Mesendoderm (in vitro differentiated cells): ENCODE measurements at regions not wholly inside any gene's neighbourhood (a gene's known extent, or its start where the extent isn't known, plus 50 kb on each side); places are given as distances from the start of the nearest gene placed in this dataset.

ENCODE experiments used
- DNase-seq: peaks from one replicate; pipeline ENCODE4 v3.0.0; 2013
- H2AK5ac ChIP-seq: 2 replicates; pipeline ENCODE4 v1.6.1; 2013; ENCODE audit warnings: low read length, inconsistent platforms
- H2BK120ac ChIP-seq: 2 replicates; pipeline ENCODE4 v1.6.1; 2013; ENCODE audit warnings: low read depth, mild to moderate bottlenecking, low read length, moderate library complexity, mixed read lengths
- H2BK15ac ChIP-seq: replicated peaks from 2 replicates; pipeline ENCODE4 v1.6.1; 2013; ENCODE audit warnings: low read depth, mild to moderate bottlenecking, moderate library complexity
- H2BK5ac ChIP-seq: 2 replicates; pipeline ENCODE4 v1.6.1; 2013; ENCODE audit warnings: low read length, inconsistent platforms
- H3K18ac ChIP-seq: 2 replicates; pipeline ENCODE4 v1.6.1; 2013; ENCODE audit warnings: mild to moderate bottlenecking, low read length, mixed read lengths
- H3K23ac ChIP-seq: one replicate; pipeline ENCODE4 v1.6.1; 2013; ENCODE audit warnings: low read length
- H3K27ac ChIP-seq: 2 replicates; pipeline ENCODE4 v1.5.1; 2013; ENCODE audit warnings: low read depth, mild to moderate bottlenecking, inconsistent platforms, low read length, moderate library complexity
- H3K27me3 ChIP-seq: 2 replicates; pipeline ENCODE4 v1.6.1; 2013; ENCODE audit warnings: low read length, control low read depth, mild to moderate bottlenecking, inconsistent platforms; ENCODE audit not compliant: insufficient read depth, poor library complexity
- H3K36me3 ChIP-seq: 2 replicates; pipeline ENCODE4 v1.6.1; 2013; ENCODE audit warnings: low read length, inconsistent platforms; ENCODE audit not compliant: control insufficient read depth, insufficient read depth
- H3K4ac ChIP-seq: one replicate; pipeline ENCODE4 v1.6.1; 2013; ENCODE audit warnings: low read depth, mild to moderate bottlenecking, low read length, moderate library complexity
- H3K4me1 ChIP-seq: 2 replicates; pipeline ENCODE4 v1.6.1; 2013; ENCODE audit warnings: low read depth, low read length, inconsistent platforms; ENCODE audit not compliant: control insufficient read depth
- H3K4me2 ChIP-seq: 2 replicates; pipeline ENCODE4 v1.6.1; 2013; ENCODE audit warnings: low read length
- H3K4me3 ChIP-seq: 2 replicates; pipeline ENCODE4 v1.5.1; 2013; ENCODE audit warnings: mild to moderate bottlenecking, low read length
- H3K56ac ChIP-seq: one replicate; pipeline ENCODE4 v1.6.1; 2013; ENCODE audit warnings: low read length
- H3K79me1 ChIP-seq: 2 replicates; pipeline ENCODE4 v1.6.1; 2013; ENCODE audit warnings: low read length, inconsistent platforms
- H3K79me2 ChIP-seq: 2 replicates; pipeline ENCODE4 v1.6.1; 2013; ENCODE audit warnings: mild to moderate bottlenecking, low read length; ENCODE audit not compliant: control insufficient read depth, insufficient read depth
- H3K9ac ChIP-seq: 2 replicates; pipeline ENCODE4 v1.6.1; 2013; ENCODE audit warnings: low read length, inconsistent platforms
- H4K5ac ChIP-seq: one replicate; pipeline ENCODE4 v1.6.1; 2013; ENCODE audit warnings: low read length
- H4K8ac ChIP-seq: one replicate; pipeline ENCODE4 v1.6.1; 2013; ENCODE audit warnings: low read depth, mild to moderate bottlenecking, control low read depth, low read length, moderate library complexity
- WGBS: extraction: QIAGEN DNeasy Blood & Tissue Kit; methylation state at CpG from one replicate; pipeline ENCODE4 v1.1.7; 2013; ENCODE audit warnings: low lambda C conversion rate, missing lambda C conversion rate; ENCODE audit not compliant: insufficient coverage; ENCODE audit errors: extremely low coverage; 5-methylcytosine and 5-hydroxymethylcytosine counted together

GRCh38 chr5:24862117-24862516 is 217.3 kb upstream of the CDH10 start:
- WGBS, result no CpG with 5 or more reads among the region's 3 CpGs
- DNase-seq, result no peak

GRCh38 chr5:24855485-24855884 is 210.7 kb upstream of the CDH10 start:
- Histone ChIP-seq H3K4me1 (no peaks in the 10 kb centered on the region), H3K36me3 (no peaks in the 10 kb centered on the region), H3K56ac (no peak overlapping the region), H3K27me3 (no peaks in the 10 kb centered on the region), H2BK120ac (no peak overlapping the region), H3K4me2 (no peak overlapping the region), H3K79me2 (no peaks in the 10 kb centered on the region), H3K4ac (no peak overlapping the region), H3K23ac (no peak overlapping the region), H3K9ac (no peak overlapping the region), H3K27ac (no peak overlapping the region), H2BK15ac (no peak overlapping the region), H4K8ac (no peak overlapping the region), H2AK5ac (no peak overlapping the region), H2BK5ac (no peak overlapping the region), H3K18ac (no peak overlapping the region), H3K4me3 (no peak overlapping the region), H3K79me1 (no peaks in the 10 kb centered on the region), H4K5ac (no peak overlapping the region)
- DNase-seq, result peak; percentile 83
- WGBS, result no CpG with 5 or more reads among the region's 4 CpGs

More at GRCh38 chr5:24862117-24862516, 217.3 kb upstream of the CDH10 start:
- no peak overlapping the region for H2AK5ac ChIP-seq
- H3K79me1 ChIP-seq, result no peaks in the 10 kb centered on the region
- H3K4ac ChIP-seq, result no peak overlapping the region
- no peak overlapping the region for H3K4me3 ChIP-seq
- no peaks in the 10 kb centered on the region for H3K27me3 ChIP-seq
- H3K9ac ChIP-seq, result no peak overlapping the region
- no peak overlapping the region for H4K8ac ChIP-seq
- H3K79me2 ChIP-seq, result no peaks in the 10 kb centered on the region
- H2BK15ac ChIP-seq, result no peak overlapping the region
- no peaks in the 10 kb centered on the region for H3K36me3 ChIP-seq
- no peak overlapping the region for H3K18ac ChIP-seq
- no peak overlapping the region for H2BK120ac ChIP-seq
- H3K56ac ChIP-seq, result no peak overlapping the region
- no peak overlapping the region for H2BK5ac ChIP-seq
- no peak overlapping the region for H4K5ac ChIP-seq
- no peak overlapping the region for H3K27ac ChIP-seq
- no peak overlapping the region for H3K23ac ChIP-seq
- H3K4me2 ChIP-seq, result no peak overlapping the region
- no peaks in the 10 kb centered on the region for H3K4me1 ChIP-seq

GRCh38 chr5:24854850-24855249 is 210.1 kb upstream of the CDH10 start:
- no peaks in the 10 kb centered on the region for H3K36me3 ChIP-seq
- no peak overlapping the region for H2AK5ac ChIP-seq
- H3K56ac ChIP-seq, result no peak overlapping the region
- H3K9ac ChIP-seq, result no peak overlapping the region
- H3K4me2 ChIP-seq, result no peak overlapping the region
- H3K18ac ChIP-seq, result no peak overlapping the region
- no peak overlapping the region for H2BK5ac ChIP-seq
- DNase-seq, result no peak
- no CpG with 5 or more reads among the region's 1 CpG for whole genome bisulfite sequencing
- H2BK15ac ChIP-seq, result no peak overlapping the region
- no peaks in the 10 kb centered on the region for H3K79me2 ChIP-seq
- no peak overlapping the region for H3K23ac ChIP-seq
- no peak overlapping the region for H4K8ac ChIP-seq
- H3K27me3 ChIP-seq, result no peaks in the 10 kb centered on the region
- no peaks in the 10 kb centered on the region for H3K4me1 ChIP-seq
- no peak overlapping the region for H4K5ac ChIP-seq
- no peak overlapping the region for H3K4me3 ChIP-seq
- H3K4ac ChIP-seq, result no peak overlapping the region
- H2BK120ac ChIP-seq, result no peak overlapping the region
- H3K27ac ChIP-seq, result no peak overlapping the region
- no peaks in the 10 kb centered on the region for H3K79me1 ChIP-seq

- H3K36me3 ChIP-seq, result no peaks in the 10 kb centered on the region
- H3K4me2 ChIP-seq, result no peak overlapping the region
- H3K4me1 ChIP-seq, result no peaks in the 10 kb centered on the region
- no peak overlapping the region for H3K56ac ChIP-seq
- no peak overlapping the region for H2BK15ac ChIP-seq
- H2BK5ac ChIP-seq, result no peak overlapping the region
- no peak for DNase-seq
- H2AK5ac ChIP-seq, result no peak overlapping the region
- H3K18ac ChIP-seq, result no peak overlapping the region
- no peak overlapping the region for H3K9ac ChIP-seq
- H3K79me1 ChIP-seq, result no peaks in the 10 kb centered on the region
- no peak overlapping the region for H3K23ac ChIP-seq
- H3K79me2 ChIP-seq, result no peaks in the 10 kb centered on the region
- no peak overlapping the region for H3K27ac ChIP-seq
- no peak overlapping the region for H4K5ac ChIP-seq
- no peak overlapping the region for H2BK120ac ChIP-seq
- no peaks in the 10 kb centered on the region for H3K27me3 ChIP-seq
- no peak overlapping the region for H3K4ac ChIP-seq
- H4K8ac ChIP-seq, result no peak overlapping the region
- H3K4me3 ChIP-seq, result no peak overlapping the region
Measured at GRCh38 chr5:24854350-24854749, 209.6 kb upstream of the CDH10 start.

- no peak overlapping the region for H3K4me3 ChIP-seq
- H2BK5ac ChIP-seq, result no peak overlapping the region
- H3K4ac ChIP-seq, result no peak overlapping the region
- no peaks in the 10 kb centered on the region for H3K36me3 ChIP-seq
- no peaks in the 10 kb centered on the region for H3K79me2 ChIP-seq
- H3K9ac ChIP-seq, result no peak overlapping the region
- H3K4me2 ChIP-seq, result no peak overlapping the region
- DNase-seq, result no peak
- no peak overlapping the region for H4K5ac ChIP-seq
- no peak overlapping the region for H4K8ac ChIP-seq
- no peak overlapping the region for H2BK15ac ChIP-seq
- H3K56ac ChIP-seq, result no peak overlapping the region
- no CpG with 5 or more reads among the region's 5 CpGs for WGBS
- H3K23ac ChIP-seq, result no peak overlapping the region
- H3K79me1 ChIP-seq, result no peaks in the 10 kb centered on the region
- no peak overlapping the region for H2BK120ac ChIP-seq
- H3K27me3 ChIP-seq, result no peaks in the 10 kb centered on the region
- no peaks in the 10 kb centered on the region for H3K4me1 ChIP-seq
- no peak overlapping the region for H3K27ac ChIP-seq
- H2AK5ac ChIP-seq, result no peak overlapping the region
- no peak overlapping the region for H3K18ac ChIP-seq
Measured at GRCh38 chr5:24850926-24851486, 206.2 kb upstream of the CDH10 start.

- no peak overlapping the region for H3K4me3 ChIP-seq
- H3K18ac ChIP-seq, result no peak overlapping the region
- no peak overlapping the region for H3K56ac ChIP-seq
- H3K27ac ChIP-seq, result no peak overlapping the region
- DNase-seq, result no peak
- no peak overlapping the region for H4K8ac ChIP-seq
- H3K9ac ChIP-seq, result no peak overlapping the region
- no peaks in the 10 kb centered on the region for H3K27me3 ChIP-seq
- H2AK5ac ChIP-seq, result no peak overlapping the region
- no CpG with 5 or more reads among the region's 1 CpG for WGBS
- no peak overlapping the region for H2BK120ac ChIP-seq
- no peaks in the 10 kb centered on the region for H3K36me3 ChIP-seq
- no peak overlapping the region for H3K4ac ChIP-seq
- no peaks in the 10 kb centered on the region for H3K4me1 ChIP-seq
- no peak overlapping the region for H3K4me2 ChIP-seq
- no peaks in the 10 kb centered on the region for H3K79me2 ChIP-seq
- H3K79me1 ChIP-seq, result no peaks in the 10 kb centered on the region
- no peak overlapping the region for H4K5ac ChIP-seq
- H3K23ac ChIP-seq, result no peak overlapping the region
- no peak overlapping the region for H2BK5ac ChIP-seq
- H2BK15ac ChIP-seq, result no peak overlapping the region
Measured at GRCh38 chr5:24849210-24849609, 204.4 kb upstream of the CDH10 start.
